Caki2 (cell line): ENCODE measurements at regions not wholly inside any gene's neighbourhood (a gene's known extent, or its start where the extent isn't known, plus 50 kb on each side); places are given as distances from the start of the nearest gene placed in this dataset.

Experiments used
- DNase-seq: peaks from one replicate; pipeline ENCODE4 v3.0.0-alpha.2; 2015; ENCODE audit warnings: low read depth
- in situ Hi-C: cut with HindIII; loops from 2 replicates; pipeline ENCODE4 v1.10.0; 2016; ENCODE audit warnings: low sequenced_read_pairs, low pct_unique_long_range_greater_than_20kb, mixed read lengths

GRCh38 chr2:7801212-7801611, 880.6 kb upstream of the ID2 start:
- in situ Hi-C loops, result no loop called here
- DNase-seq, result no peak

- DNase-seq, result no peak
- in situ Hi-C loops, result no loop called here
Measured at GRCh38 chr2:7803515-7803914, 878.3 kb upstream of the ID2 start.

- DNase-seq, result no peak
- in situ Hi-C loops, result no loop called here
Measured at GRCh38 chr2:7809640-7810039, 872.2 kb upstream of the ID2 start.

GRCh38 chr2:7811073-7811472, 870.8 kb upstream of the ID2 start:
- DNase-seq, result no peak
- in situ Hi-C loops, result no loop called here

- peak; percentile 75 for DNase-seq
- in situ Hi-C loops, result no loop called here
Measured at GRCh38 chr2:7812231-7812995, 869.4 kb upstream of the ID2 start.

- in situ Hi-C loops, result no loop called here
- DNase-seq, result no peak
Measured at GRCh38 chr2:7813541-7814292, 868.1 kb upstream of the ID2 start.

GRCh38 chr2:7815726-7816125, 866.1 kb upstream of the ID2 start:
- in situ Hi-C loops, result no loop called here
- no peak for DNase-seq

GRCh38 chr2:7816233-7816632, 865.6 kb upstream of the ID2 start:
- in situ Hi-C loops, result no loop called here
- DNase-seq, result no peak

GRCh38 chr2:7816944-7817343, 864.9 kb upstream of the ID2 start:
- in situ Hi-C loops, result no loop called here
- no peak for DNase-seq

- no peak for DNase-seq
- in situ Hi-C loops, result no loop called here
Measured at GRCh38 chr2:7819316-7819715, 862.5 kb upstream of the ID2 start.

- peak; percentile 26 for DNase-seq
- in situ Hi-C loops, result no loop called here
Measured at GRCh38 chr2:7819850-7820249, 862.0 kb upstream of the ID2 start.

GRCh38 chr2:7824211-7824610, 857.6 kb upstream of the ID2 start:
- DNase-seq, result no peak
- in situ Hi-C loops, result no loop called here

- in situ Hi-C loops, result no loop called here
- peak; percentile 74 for DNase-seq
Measured at GRCh38 chr2:7825591-7826312, 856.1 kb upstream of the ID2 start.

GRCh38 chr2:7826656-7827055, 855.2 kb upstream of the ID2 start:
- DNase-seq, result no peak
- in situ Hi-C loops, result no loop called here

GRCh38 chr2:7829241-7829640, 852.6 kb upstream of the ID2 start:
- in situ Hi-C loops, result no loop called here

GRCh38 chr2:7830616-7831015, 851.2 kb upstream of the ID2 start:
- no peak for DNase-seq
- in situ Hi-C loops, result no loop called here

More at GRCh38 chr2:7829241-7829640, 852.6 kb upstream of the ID2 start:
- no peak for DNase-seq

GRCh38 chr2:7835151-7835550, 846.7 kb upstream of the ID2 start:
- DNase-seq, result no peak
- in situ Hi-C loops, result no loop called here

- in situ Hi-C loops, result no loop called here
Measured at GRCh38 chr2:7835693-7836680, 845.9 kb upstream of the ID2 start.

More at GRCh38 chr2:7835693-7836680, 845.9 kb upstream of the ID2 start:
- peak; percentile 18 for DNase-seq
